ENCODE measurements at regions not wholly inside any gene's neighbourhood (a gene's known extent, or its start where the extent isn't known, plus 50 kb on each side); places are given as distances from the start of the nearest gene placed in this dataset.

GRCh38 chr4:3658530-3658913 lies 107.7 kb upstream of the ADRA2C start:
- H3K27ac ChIP-seq = no peak overlapping the region

GRCh38 chr4:3657902-3658529 lies 108.2 kb upstream of the ADRA2C start:
- TF ChIP-seq CTCF (IDR thresholded peaks at IDR 0.05) (no peak), ZFX (IDR thresholded peaks at IDR 0.05; ENCODE audit: borderline replicate concordance) (no peak)
- H3K27ac ChIP-seq = no peak overlapping the region

More at GRCh38 chr4:3658530-3658913, 107.7 kb upstream of the ADRA2C start:
- TF ChIP-seq ZFX (IDR thresholded peaks at IDR 0.05; ENCODE audit: borderline replicate concordance) (no peak), CTCF (IDR thresholded peaks at IDR 0.05) (no peak)

GRCh38 chr4:3656416-3657356 lies 109.5 kb upstream of the ADRA2C start:
- TF ChIP-seq ZFX (IDR thresholded peaks at IDR 0.05; ENCODE audit: borderline replicate concordance) (no peak), CTCF (IDR thresholded peaks at IDR 0.05) (no peak)
- no peak overlapping the region for H3K27ac ChIP-seq

GRCh38 chr4:3655963-3656362 lies 110.2 kb upstream of the ADRA2C start:
- no peak for TF ChIP-seq ZFX (IDR thresholded peaks at IDR 0.05; ENCODE audit: borderline replicate concordance)
- no peak for TF ChIP-seq CTCF (IDR thresholded peaks at IDR 0.05)
- H3K27ac ChIP-seq = no peak overlapping the region

GRCh38 chr4:3655485-3655884 lies 110.7 kb upstream of the ADRA2C start:
- H3K27ac ChIP-seq = no peak overlapping the region
- TF ChIP-seq ZFX (IDR thresholded peaks at IDR 0.05; ENCODE audit: borderline replicate concordance) = no peak
- no peak for TF ChIP-seq CTCF (IDR thresholded peaks at IDR 0.05)

- no peak overlapping the region for H3K27ac ChIP-seq
- TF ChIP-seq ZFX (IDR thresholded peaks at IDR 0.05; ENCODE audit: borderline replicate concordance) = no peak
- TF ChIP-seq CTCF (IDR thresholded peaks at IDR 0.05) = 0 out of 2 replicates have a peak, but pooled peaks have one; percentile 8
Observed at GRCh38 chr4:3654036-3654807, 112.0 kb upstream of the ADRA2C start.
